ENCODE measurements at regions not wholly inside any gene's neighbourhood (a gene's known extent, or its start where the extent isn't known, plus 50 kb on each side); places are given as distances from the start of the nearest gene placed in this dataset.

DNA sequence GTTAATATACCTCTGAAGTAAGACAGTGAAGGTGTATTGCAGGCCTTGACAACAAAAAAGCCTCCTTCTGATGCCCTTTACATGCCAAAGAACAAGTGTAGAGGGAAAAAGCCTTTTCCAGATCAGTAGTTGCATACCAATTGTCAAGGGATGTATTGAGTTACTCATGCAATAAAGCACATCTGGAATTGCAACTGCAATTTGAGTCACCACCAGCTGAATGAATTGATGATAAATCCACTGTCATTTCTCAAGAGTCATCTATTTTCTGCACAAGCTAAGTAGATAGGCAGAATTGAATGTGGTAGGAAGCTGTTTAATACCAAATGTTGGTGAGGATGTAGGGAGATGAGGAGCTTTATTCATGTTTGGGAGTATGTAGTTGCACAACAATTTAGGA is 325.9 kb upstream of the SMIM30 start:
- H4K20me1 ChIP-seq (ENCODE audit: insufficient read depth, low read length): no peaks in the 10 kb centered on the region
- H3K9me3 ChIP-seq (ENCODE audit: low read depth, low read length): no peaks in the 10 kb centered on the region
- H3K4me1 ChIP-seq (ENCODE audit: insufficient read depth, low read length): no peaks in the 10 kb centered on the region
- no peak overlapping the region for H3K4me2 ChIP-seq (ENCODE audit: insufficient read depth, low read length)
- no peak for DNase-seq (ENCODE audit: insufficient read length, low spot score, missing footprints)
- H2AFZ ChIP-seq (ENCODE audit: low read length): no peak overlapping the region
- H3K27me3 ChIP-seq (ENCODE audit: insufficient read depth, low read length): no peaks in the 10 kb centered on the region
- TF ChIP-seq, protein P1, sequence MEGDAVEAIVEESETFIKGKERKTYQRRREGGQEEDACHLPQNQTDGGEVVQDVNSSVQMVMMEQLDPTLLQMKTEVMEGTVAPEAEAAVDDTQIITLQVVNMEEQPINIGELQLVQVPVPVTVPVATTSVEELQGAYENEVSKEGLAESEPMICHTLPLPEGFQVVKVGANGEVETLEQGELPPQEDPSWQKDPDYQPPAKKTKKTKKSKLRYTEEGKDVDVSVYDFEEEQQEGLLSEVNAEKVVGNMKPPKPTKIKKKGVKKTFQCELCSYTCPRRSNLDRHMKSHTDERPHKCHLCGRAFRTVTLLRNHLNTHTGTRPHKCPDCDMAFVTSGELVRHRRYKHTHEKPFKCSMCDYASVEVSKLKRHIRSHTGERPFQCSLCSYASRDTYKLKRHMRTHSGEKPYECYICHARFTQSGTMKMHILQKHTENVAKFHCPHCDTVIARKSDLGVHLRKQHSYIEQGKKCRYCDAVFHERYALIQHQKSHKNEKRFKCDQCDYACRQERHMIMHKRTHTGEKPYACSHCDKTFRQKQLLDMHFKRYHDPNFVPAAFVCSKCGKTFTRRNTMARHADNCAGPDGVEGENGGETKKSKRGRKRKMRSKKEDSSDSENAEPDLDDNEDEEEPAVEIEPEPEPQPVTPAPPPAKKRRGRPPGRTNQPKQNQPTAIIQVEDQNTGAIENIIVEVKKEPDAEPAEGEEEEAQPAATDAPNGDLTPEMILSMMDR (IDR thresholded peaks at IDR 0.05; ENCODE audit: extremely low read depth, low read depth, low read length): no peak
- no peaks in the 10 kb centered on the region for H3K36me3 ChIP-seq (ENCODE audit: insufficient read depth, low read length)
- H3K4me3 ChIP-seq (ENCODE audit: insufficient read depth, low read length): no peak overlapping the region
- H3K27ac ChIP-seq (ENCODE audit: low read depth, low read length): no peak overlapping the region
- no peaks in the 10 kb centered on the region for H3K79me2 ChIP-seq (ENCODE audit: insufficient read depth, low read length)

DNA sequence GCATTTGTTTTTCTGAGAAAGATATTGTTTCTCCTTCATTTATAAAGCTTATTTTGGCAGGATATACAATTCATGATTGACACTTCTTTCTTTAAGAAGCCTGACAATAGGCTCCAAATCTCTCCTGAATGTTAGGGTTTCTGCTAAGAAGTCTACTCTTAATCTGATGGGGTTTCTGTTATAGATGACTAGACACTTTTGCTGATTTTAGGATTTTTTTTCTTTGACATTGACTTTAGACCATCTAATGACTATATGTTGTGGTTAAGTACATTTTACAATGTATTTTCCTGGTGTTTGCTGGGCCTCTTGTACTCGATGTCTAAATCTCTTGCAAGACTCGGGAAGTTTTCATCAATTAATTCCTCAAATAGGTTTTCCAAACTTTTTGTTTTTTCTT is 321.8 kb upstream of the SMIM30 start:
- no peak overlapping the region for H2AFZ ChIP-seq (ENCODE audit: low read length)
- no peak for DNase-seq (ENCODE audit: insufficient read length, low spot score, missing footprints)
- no peaks in the 10 kb centered on the region for H3K9me3 ChIP-seq (ENCODE audit: low read depth, low read length)
- no peak overlapping the region for H3K4me2 ChIP-seq (ENCODE audit: insufficient read depth, low read length)
- no peaks in the 10 kb centered on the region for H3K79me2 ChIP-seq (ENCODE audit: insufficient read depth, low read length)
- H3K36me3 ChIP-seq (ENCODE audit: insufficient read depth, low read length): no peaks in the 10 kb centered on the region
- H3K4me1 ChIP-seq (ENCODE audit: insufficient read depth, low read length): no peaks in the 10 kb centered on the region
- TF ChIP-seq, protein P1 (IDR thresholded peaks at IDR 0.05; ENCODE audit: extremely low read depth, low read depth, low read length): no peak
- no peaks in the 10 kb centered on the region for H4K20me1 ChIP-seq (ENCODE audit: insufficient read depth, low read length)
- H3K4me3 ChIP-seq (ENCODE audit: insufficient read depth, low read length): no peak overlapping the region
- no peak overlapping the region for H3K27ac ChIP-seq (ENCODE audit: low read depth, low read length)
- H3K27me3 ChIP-seq (ENCODE audit: insufficient read depth, low read length): no peaks in the 10 kb centered on the region

- Histone ChIP-seq H3K27ac (ENCODE audit: low read depth, low read length) (no peak overlapping the region), H2AFZ (ENCODE audit: low read length) (no peak overlapping the region), H3K79me2 (ENCODE audit: insufficient read depth, low read length) (no peaks in the 10 kb centered on the region), H3K9me3 (ENCODE audit: low read depth, low read length) (no peaks in the 10 kb centered on the region), H3K27me3 (ENCODE audit: insufficient read depth, low read length) (no peaks in the 10 kb centered on the region), H3K4me2 (ENCODE audit: insufficient read depth, low read length) (no peak overlapping the region), H3K36me3 (ENCODE audit: insufficient read depth, low read length) (no peaks in the 10 kb centered on the region), H4K20me1 (ENCODE audit: insufficient read depth, low read length) (no peaks in the 10 kb centered on the region), H3K4me3 (ENCODE audit: insufficient read depth, low read length) (no peak overlapping the region), H3K4me1 (ENCODE audit: insufficient read depth, low read length) (no peaks in the 10 kb centered on the region)
- no peak for DNase-seq (ENCODE audit: insufficient read length, low spot score, missing footprints)
- TF ChIP-seq, protein P1 (IDR thresholded peaks at IDR 0.05; ENCODE audit: extremely low read depth, low read depth, low read length): no peak
Measured at GRCh38 chr7:113431406-113431805, 313.1 kb upstream of the SMIM30 start.

DNA sequence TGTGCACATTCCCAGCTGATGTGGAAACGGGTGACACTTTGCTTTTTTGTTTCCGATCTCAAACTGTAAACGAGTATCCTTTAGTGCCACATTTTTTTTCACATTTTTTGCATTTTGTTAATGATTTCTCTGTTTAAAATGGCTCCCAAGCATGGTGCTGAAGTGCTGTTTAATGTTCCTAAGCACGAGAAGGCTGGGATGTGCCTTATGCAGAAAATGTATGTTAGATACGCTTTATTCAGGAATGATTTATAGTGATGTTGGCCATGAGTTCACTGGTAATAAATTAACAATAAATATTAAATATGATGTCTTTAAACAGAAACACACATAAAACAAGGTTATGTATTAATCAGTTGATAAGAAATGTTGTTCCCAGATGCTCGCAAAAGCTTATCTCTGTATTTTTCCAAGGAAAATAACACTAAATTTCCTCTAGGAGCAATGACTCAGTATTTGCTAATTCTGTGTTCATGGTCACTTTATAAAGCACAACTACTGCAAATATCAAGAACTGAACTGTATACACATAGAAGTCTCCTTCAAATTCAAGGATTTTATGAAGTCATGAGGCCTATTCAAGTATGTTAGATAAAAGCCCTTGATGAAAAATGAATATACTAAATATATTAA is 305.9 kb upstream of the SMIM30 start:
- Histone ChIP-seq H3K36me3 (ENCODE audit: insufficient read depth, low read length) (no peaks in the 10 kb centered on the region), H3K4me2 (ENCODE audit: insufficient read depth, low read length) (no peak overlapping the region)
- DNase-seq (ENCODE audit: insufficient read length, low spot score, missing footprints): no peak

More for the DNA sequence above, 305.9 kb upstream of the SMIM30 start:
- Histone ChIP-seq H3K79me2 (ENCODE audit: insufficient read depth, low read length) (no peaks in the 10 kb centered on the region), H3K27ac (ENCODE audit: low read depth, low read length) (no peak overlapping the region), H4K20me1 (ENCODE audit: insufficient read depth, low read length) (no peaks in the 10 kb centered on the region), H3K9me3 (ENCODE audit: low read depth, low read length) (no peaks in the 10 kb centered on the region), H3K4me1 (ENCODE audit: insufficient read depth, low read length) (no peaks in the 10 kb centered on the region), H3K4me3 (ENCODE audit: insufficient read depth, low read length) (no peak overlapping the region), H3K27me3 (ENCODE audit: insufficient read depth, low read length) (no peaks in the 10 kb centered on the region), H2AFZ (ENCODE audit: low read length) (no peak overlapping the region)
- TF ChIP-seq, protein P1 (IDR thresholded peaks at IDR 0.05; ENCODE audit: extremely low read depth, low read depth, low read length): no peak
